Hippocampal formation (tissue), 2 donors: ENCODE measurements at regions not wholly inside any gene's neighbourhood (a gene's known extent, or its start where the extent isn't known, plus 50 kb on each side); places are given as distances from the start of the nearest gene placed in this dataset.

ENCODE experiments used
- DNase-seq, 2 donors: peaks; one replicate each; lab custom pipeline; 2025; lab: John Stamatoyannopoulos, UW

GRCh38 chr5:74378464-74378863 is 262.1 kb downstream of the ENC1 start:
- DNase-seq = no peak

GRCh38 chr5:74376187-74376586 is 264.3 kb downstream of the ENC1 start:
- no peak for DNase-seq

GRCh38 chr5:74375271-74375670 is 265.3 kb downstream of the ENC1 start:
- no peak for DNase-seq

- DNase-seq = no peak
These were observed 265.9 kb downstream of the ENC1 start for GRCh38 chr5:74374656-74375055.

- DNase-seq = no peak
These were observed 267.5 kb downstream of the ENC1 start for GRCh38 chr5:74373076-74373475.

GRCh38 chr5:74372502-74373064 is 267.9 kb downstream of the ENC1 start:
- DNase-seq = no peak

GRCh38 chr5:74372051-74372450 is 268.5 kb downstream of the ENC1 start:
- no peak for DNase-seq

- DNase-seq = no peak
These were observed 268.9 kb downstream of the ENC1 start for GRCh38 chr5:74371621-74372020.

- no peak for DNase-seq
These were observed 270.4 kb downstream of the ENC1 start for GRCh38 chr5:74370168-74370567.

GRCh38 chr5:74369173-74369572 is 271.4 kb downstream of the ENC1 start:
- no peak for DNase-seq

- DNase-seq = no peak
These were observed 272.6 kb downstream of the ENC1 start for GRCh38 chr5:74367934-74368333.

GRCh38 chr5:74367241-74367733 is 273.2 kb downstream of the ENC1 start:
- no peak for DNase-seq

GRCh38 chr5:74365723-74366122 is 274.8 kb downstream of the ENC1 start:
- no peak for DNase-seq

- no peak for DNase-seq
These were observed 276.0 kb downstream of the ENC1 start for GRCh38 chr5:74364507-74364906.

GRCh38 chr5:74363603-74364205 is 276.8 kb downstream of the ENC1 start:
- DNase-seq = no peak

GRCh38 chr5:74361406-74362358 is 278.8 kb downstream of the ENC1 start:
- DNase-seq = no peak

GRCh38 chr5:74360535-74361210 is 279.9 kb downstream of the ENC1 start:
- DNase-seq = no peak

GRCh38 chr5:74357827-74358226 is 282.7 kb downstream of the ENC1 start:
- DNase-seq = no peak

- no peak for DNase-seq
These were observed 284.4 kb downstream of the ENC1 start for GRCh38 chr5:74356009-74356695.

- no peak for DNase-seq
These were observed 285.3 kb downstream of the ENC1 start for GRCh38 chr5:74355041-74355824.

- no peak for DNase-seq
These were observed 288.3 kb downstream of the ENC1 start for GRCh38 chr5:74352256-74352655.
